ENCODE measurements at regions not wholly inside any gene's neighbourhood (a gene's known extent, or its start where the extent isn't known, plus 50 kb on each side); places are given as distances from the start of the nearest gene placed in this dataset.

DNA sequence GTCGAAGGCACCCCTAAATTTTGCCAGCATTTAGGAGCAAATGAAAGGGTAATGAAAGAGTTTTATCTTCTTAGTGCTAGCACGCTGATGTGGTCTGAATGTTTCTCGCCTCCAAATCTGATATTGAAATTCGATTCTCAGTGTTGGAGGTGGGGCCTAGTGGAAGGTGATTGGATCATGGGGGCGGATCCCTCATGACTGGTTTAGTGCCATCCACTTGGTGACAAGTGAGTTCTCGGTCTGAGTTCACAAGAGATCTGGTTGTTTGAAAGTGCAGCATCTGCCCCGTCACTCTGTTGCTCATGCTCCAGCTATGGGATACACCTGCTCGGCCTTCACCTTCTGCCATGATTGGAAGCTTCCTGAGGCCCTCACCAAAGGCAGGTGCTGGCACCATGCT lies 75.1 kb upstream of the ZBTB40 start:
- no peak for DNase-seq (ENCODE audit: low read depth, low spot score)

DNA sequence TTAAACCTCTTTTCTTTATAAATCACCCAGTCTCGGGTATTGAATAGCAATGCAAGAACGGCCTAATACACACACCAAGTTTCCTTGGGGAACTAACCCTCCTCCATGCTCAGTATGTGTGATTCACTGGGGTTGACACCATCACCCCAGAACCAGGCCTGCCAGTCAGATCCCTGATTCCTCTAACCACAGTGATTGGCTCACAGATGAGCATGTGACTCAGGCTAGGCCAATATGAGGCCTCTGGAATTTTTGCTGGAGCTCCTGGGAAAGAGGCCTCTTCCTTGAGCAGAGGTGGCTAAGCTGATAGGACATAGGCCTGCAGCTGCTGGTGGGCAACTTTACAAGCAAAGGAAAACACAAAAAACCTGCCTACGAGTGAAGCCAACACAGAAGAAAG lies 74.7 kb upstream of the ZBTB40 start:
- no peak for DNase-seq (ENCODE audit: low read depth, low spot score)

DNA sequence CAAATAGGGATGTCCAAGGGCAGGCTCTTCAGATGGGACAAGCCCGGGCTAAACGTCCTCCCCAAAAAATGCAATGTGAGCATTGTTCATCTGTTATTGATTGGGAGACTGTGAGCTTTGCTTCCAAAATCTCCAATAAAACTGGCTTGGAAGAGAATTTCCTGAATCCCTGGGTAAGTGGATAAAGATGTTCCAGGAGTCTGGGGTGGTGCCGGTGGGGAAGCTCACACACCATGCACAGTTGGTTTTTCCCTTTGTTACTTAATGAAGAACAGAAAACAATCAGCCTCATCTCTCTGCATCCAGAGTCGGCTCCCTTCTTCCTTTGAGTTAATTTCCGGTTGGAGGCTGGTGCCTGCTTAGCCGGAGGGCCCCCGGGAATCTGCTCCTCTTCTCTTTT lies 72.1 kb upstream of the ZBTB40 start:
- no peak for DNase-seq (ENCODE audit: low read depth, low spot score)

DNA sequence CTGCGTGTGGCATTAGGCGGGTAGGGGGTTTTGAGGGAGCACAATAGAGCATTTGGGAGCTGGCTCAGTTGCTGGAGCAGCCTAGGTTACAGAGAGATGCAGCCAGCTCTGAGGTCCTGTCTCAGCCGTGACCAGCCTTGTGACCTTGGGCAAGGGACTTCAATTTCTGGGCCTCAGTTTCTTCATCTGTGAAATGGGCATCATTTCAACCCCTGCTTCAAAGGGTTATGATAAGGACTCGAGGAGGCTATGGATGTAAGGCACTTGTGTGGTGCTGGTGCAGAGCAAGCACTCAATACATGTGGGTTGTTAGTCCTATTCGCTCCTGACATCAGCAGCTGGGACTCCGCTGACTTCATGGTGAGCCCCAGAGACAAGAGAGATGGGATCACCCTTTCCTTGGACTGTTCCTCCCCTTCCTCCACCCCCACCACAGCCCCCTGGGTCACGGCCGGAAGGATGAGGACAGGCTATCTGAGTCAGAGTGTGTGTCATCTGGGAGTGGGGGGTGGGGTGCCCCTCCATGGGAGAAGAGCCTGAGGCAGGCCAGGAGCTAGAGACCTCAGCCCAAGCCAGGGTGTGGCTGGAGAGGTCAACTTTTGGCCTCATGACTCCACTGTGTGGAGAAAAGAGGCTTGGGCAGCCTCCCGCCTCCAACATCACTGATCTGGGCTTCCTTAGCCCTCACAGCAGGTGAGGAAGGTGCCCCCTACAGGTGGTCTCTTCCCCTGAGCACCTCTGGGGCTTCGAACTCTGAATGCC lies 71.4 kb upstream of the ZBTB40 start:
- no peak for DNase-seq (ENCODE audit: low read depth, low spot score)

DNA sequence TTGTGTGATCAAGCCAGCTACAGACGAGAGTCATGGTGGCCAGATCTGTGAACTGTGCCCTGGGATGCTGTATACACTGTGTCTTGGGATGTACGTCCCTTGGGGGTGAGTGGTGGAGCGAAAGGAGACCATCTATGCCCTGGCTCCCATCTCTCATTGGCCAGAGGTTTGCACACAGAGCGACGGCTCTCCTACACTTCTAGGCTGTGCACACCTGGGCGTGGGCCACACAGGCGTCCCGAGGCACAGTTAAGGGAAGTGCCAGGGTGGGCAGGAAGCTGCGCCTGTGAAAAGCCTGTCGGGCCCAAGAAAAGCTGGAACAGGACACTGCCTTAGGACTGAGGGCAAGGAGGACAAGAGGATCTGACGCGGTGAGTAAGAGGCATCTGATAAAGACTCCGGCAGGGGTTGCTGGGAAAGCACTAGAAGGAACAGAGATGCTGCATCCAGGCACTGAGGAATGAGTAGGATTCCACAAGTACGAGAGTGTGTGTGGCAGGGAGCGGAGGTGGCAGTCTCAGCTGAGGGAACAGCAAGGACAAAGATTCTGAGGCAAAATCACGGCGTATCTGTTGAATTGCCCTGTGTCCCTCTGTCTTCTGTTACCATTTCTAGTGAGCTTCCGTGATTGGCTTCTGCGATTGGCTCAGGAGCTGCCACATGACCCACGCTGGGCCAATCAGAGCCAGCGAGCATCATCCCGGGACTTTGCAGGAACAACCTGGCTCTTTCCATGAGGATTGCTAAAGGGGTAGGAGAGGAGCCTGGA lies 67.9 kb upstream of the ZBTB40 start:
- DNase-seq (ENCODE audit: low read depth, low spot score) = no peak

DNA sequence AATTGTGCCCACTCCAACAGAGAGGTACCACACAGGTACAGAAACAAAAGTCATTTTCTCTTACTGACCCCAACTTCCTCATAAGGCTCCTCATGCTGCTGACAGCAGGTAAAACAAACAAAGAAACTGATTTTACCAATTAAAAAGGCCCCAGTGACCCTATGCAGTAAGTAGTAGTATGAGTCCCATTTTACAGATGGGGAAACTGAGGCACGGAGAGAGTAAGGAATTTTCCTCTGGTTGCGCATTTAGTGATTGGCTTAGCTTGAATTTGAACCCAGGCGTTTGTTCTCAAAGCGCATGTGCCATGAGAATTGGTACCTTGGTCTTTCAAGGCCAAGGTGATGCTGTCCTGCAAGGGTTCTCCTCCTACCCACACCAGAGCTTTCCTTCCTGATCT lies 66.1 kb upstream of the ZBTB40 start:
- DNase-seq (ENCODE audit: low read depth, low spot score) = no peak

DNA sequence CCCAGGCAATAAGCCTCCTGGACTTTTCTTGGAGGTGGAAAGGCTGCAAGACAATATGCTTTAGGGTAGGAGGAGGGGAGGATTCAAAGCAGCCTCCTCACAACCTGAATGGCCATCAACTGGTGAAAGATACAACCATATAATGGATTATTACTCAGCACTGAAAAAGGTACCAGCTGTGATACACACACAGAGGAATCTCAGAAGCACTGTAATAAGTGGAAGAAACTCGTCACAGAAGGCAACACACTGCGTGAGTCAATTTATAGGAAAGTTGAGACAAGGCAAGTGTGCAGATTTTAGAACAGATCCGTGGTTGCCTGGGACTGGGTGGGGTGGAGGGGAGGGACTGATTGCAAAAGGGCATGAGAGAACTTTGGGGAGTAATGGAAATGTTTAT lies 64.9 kb upstream of the ZBTB40 start:
- DNase-seq (ENCODE audit: low read depth, low spot score) = no peak

DNA sequence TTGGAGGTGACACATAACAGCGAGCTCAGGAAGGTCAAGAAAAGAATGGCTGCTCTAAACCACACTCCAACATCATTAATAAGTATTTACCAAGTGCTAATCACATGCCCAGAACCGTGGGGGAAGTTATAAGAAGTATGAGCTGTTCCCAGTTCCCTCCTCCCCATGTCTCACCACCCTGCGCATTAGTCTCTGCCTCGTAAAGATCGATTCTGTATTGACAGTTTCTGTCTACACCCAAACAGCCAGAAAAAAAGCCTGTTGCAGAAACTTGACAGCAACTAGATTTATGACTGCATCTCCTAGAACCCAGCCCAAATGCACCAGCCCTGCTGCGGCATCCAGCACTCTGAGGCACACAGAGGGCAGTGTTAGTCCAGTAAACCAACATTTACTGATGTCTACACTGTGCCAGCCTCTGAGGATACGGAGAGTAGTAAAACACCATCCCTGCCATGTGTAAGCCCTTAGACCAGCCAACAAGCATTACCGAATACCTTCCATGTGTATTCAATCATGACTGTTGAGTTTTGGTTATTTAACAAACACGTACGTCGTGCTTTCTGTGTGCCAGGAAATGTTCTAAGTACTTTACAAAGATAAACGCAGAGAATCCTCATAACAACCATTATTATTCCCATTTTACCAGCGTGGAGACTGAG lies 63.6 kb upstream of the ZBTB40 start:
- no peak for DNase-seq (ENCODE audit: low read depth, low spot score)

DNA sequence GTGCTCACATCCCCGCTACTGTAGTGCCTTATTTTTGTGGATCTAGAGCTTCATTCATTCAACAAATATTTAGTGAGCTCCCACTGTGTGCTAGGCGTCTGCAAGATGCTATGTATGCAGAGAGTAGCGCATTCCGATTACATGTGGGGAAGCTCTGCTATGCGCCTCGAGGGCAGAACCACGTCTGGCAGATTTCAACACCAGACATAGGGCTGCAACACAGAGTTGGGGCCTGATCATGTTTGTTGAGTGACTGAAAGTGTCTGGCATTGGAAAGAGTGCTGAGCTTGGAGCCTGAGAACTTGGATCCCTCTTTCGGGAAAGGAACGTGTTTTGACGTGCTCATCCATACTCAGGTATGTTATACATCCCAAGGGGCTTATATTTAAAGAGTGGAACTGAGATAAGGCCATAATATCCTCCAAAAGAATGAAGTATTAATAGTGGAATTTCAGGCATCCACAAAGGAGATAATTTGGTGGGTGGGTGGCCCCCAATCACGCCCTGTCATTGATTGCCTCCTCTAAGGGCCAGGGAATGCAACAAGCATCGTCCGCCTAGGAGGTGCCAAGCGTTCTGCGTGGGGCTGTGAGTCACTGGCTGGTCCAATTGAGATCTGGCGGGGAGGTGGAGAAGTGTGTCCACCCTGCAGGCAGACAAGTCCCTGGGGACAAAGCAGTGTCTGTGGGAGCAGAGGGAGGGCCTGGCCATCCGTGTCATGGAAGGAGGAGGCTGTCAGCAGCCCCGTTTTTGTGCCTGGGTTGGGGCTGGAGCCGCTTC lies 62.8 kb upstream of the ZBTB40 start:
- peak; percentile 11 for DNase-seq (ENCODE audit: low read depth, low spot score)

DNA sequence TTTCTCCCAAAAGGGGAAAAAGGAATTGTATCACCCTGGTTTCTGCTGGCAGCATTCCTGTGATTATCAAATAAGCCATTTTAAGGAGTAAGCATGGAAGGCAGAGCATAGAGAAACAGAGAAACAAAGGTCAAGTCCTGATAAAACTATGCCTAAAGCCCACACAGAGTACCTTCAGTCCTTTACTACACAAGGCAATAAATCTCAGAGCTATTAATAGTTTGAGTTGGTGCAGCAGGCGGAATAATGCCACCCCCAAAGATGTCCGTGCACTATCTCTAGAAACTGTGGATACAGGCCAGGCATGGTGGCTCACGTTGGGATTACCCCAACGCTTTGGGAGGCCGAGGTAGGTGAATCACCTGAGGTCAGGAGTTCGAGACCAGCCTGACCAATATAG lies 58.1 kb upstream of the ZBTB40 start:
- no peak for DNase-seq (ENCODE audit: low read depth, low spot score)

DNA sequence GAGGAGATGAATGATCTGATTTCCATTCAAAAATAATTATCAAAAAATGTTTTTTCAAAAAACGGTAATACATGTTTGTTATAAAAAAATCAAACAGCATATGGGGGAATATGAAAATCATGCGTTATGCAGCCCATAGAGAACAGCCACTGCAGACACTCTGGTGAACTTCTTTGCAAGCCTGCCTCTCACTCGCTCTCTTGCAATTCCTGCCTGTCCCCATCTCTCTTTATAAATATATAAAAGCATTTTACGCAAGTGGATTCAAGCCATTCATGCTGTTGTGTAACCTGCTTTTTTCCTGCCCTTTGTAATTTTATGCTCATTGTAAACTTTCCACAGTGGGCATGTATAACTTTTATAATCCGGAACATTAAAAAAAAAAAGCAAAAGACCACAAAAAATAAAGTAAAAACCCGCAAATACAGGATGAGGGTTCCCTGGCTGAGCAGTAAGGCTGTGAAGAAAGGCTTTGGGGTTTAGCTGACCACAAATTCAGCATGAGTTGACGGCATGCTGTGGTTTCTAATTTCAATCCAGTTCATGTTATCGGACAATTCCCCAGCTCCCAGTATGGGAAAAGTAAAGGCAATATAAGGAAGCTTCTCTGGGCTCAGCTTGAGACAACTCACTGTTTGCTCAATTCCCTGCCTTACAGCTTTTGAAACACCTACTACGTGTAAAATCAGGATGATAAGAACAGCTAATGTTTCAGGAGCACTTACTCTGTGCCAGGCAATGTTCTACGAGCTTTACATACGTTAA lies 52.8 kb upstream of the ZBTB40 start:
- DNase-seq (ENCODE audit: low read depth, low spot score) = peak; percentile 64

DNA sequence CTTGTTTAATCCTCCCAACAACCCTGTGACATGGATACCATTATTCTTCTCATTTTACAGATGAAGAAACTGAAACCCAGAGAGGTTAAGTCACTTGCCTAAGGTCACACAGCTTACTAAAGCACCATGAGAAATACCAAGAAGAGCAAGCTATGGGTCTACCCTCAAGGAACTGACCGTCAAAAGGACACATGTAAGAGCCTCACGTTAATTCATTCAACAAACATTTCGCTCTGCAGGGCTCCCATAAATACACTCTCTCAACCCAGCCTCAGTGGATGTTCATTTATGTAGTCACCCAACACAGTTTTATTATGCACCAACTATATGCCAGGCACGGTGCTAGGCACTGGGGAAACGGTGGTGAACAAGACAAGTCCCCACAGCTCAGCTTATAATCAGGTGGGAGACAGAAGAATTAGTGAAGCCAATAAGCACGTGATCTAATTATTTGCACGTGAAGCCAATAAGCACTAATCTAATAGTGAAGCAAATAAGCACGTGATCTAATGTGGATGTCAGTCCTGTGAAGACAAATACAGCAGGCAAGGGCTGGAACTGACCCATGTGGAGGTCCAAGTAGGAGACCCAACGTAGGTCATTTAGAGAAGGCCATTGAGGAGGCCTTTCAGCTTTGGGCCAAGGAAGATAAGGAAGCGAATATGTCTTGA lies 52.1 kb upstream of the ZBTB40 start:
- DNase-seq (ENCODE audit: low read depth, low spot score) = no peak

All from astrocyte of the hippocampus (primary cell).